Gastroesophageal sphincter (tissue), 4 donors: ENCODE measurements at regions not wholly inside any gene's neighbourhood (a gene's known extent, or its start where the extent isn't known, plus 50 kb on each side); places are given as distances from the start of the nearest gene placed in this dataset.

Experiments
- ATAC-seq: fragments of 150-250 bp; one replicate; pipeline ENCODE4 v1.9.1; 2016; ENCODE audit warnings: mild to moderate bottlenecking, moderate library complexity
- H3K27ac ChIP-seq, 4 donors: fragments of 200-600 bp; sonication (generic) in 3 of 4; 1 replicate in 3 of 4; 2 replicates in 1 of 4; pipeline ENCODE4 v1.5.1; 2016 to 2019
- H3K27me3 ChIP-seq: fragments of 200-600 bp; sonication (generic); one replicate; pipeline ENCODE4 v1.5.1; 2019
- H3K36me3 ChIP-seq, 2 donors: fragments of 200-600 bp; sonication (generic); one replicate each; pipeline ENCODE4 v1.5.1; 2019; ENCODE audit warnings: control low read depth in 1 of 2
- H3K4me1 ChIP-seq, 3 donors: fragments of 200-600 bp; sonication (generic); 1 replicate in 2 of 3; 2 replicates in 1 of 3; pipeline ENCODE4 v1.5.1; 2016 to 2019; ENCODE audit warnings: control low read depth in 2 of 3
- H3K4me3 ChIP-seq, 2 donors: fragments of 200-600 bp; sonication (generic); one replicate each; pipeline ENCODE4 v1.5.1; 2019; ENCODE audit warnings: mild to moderate bottlenecking in 1 of 2, moderate library complexity in 1 of 2
- H3K9me3 ChIP-seq, 3 donors: fragments of 200-600 bp; sonication (generic); one replicate each; pipeline ENCODE4 v1.5.1; 2017 to 2019; ENCODE audit warnings: control low read depth in 2 of 3
- CTCF ChIP-seq, 4 experiments: fragments of 200-600 bp in 2 of 4; fragments of 450-650 bp in 2 of 4; sonication (generic) in 1 of 4; IDR thresholded peaks; one replicate each; pipeline ENCODE4 v1.5.1; 2017 to 2019; ENCODE audit warnings: antibody characterized with exemption in 4 of 4, mild to moderate bottlenecking in 2 of 4, moderate library complexity in 2 of 4
- EP300 ChIP-seq: sonication (generic); formaldehyde crosslinking; IDR thresholded peaks from one replicate; pipeline ENCODE4 v1.6.1; 2017; ENCODE audit warnings: antibody characterized with exemption, mild to moderate bottlenecking
- POLR2A ChIP-seq, 2 donors: fragments of 450-650 bp; IDR thresholded peaks; one replicate each; pipeline ENCODE4 v1.6.1; 2017; ENCODE audit warnings: antibody characterized with exemption in 2 of 2, mild to moderate bottlenecking in 2 of 2, moderate library complexity in 1 of 2
- POLR2AphosphoS5 ChIP-seq: sonication (generic); formaldehyde crosslinking; IDR thresholded peaks from one replicate; pipeline ENCODE4 v1.6.1; 2017; ENCODE audit warnings: antibody characterized with exemption
- WGBS, 2 donors: methylation state at CpG; one replicate each; pipeline ENCODE4 v1.1.5; 2018; ENCODE audit warnings: low coverage in 1 of 2; 5-methylcytosine and 5-hydroxymethylcytosine counted together

GRCh38 chr16:55929181-55929580 is 54.0 kb upstream of the CES5A start:
- ATAC-seq, result no peak
- Histone ChIP-seq H3K27ac (no peak overlapping the region), H3K9me3 (no peaks in the 10 kb centered on the region), H3K27me3 (no peaks in the 10 kb centered on the region), H3K4me3 (no peak overlapping the region), H3K4me1 (no peaks in the 10 kb centered on the region), H3K36me3 (no peaks in the 10 kb centered on the region)
- WGBS, 2 donors, result 52 to 61% methylated on average over 2 to 4 of the region's 8 CpGs
- TF ChIP-seq POLR2AphosphoS5 (no peak), CTCF (IDR thresholded peaks at IDR 0.05) (no peak), POLR2A (IDR thresholded peaks at IDR 0.05) (no peak), EP300 (no peak)

DNA sequence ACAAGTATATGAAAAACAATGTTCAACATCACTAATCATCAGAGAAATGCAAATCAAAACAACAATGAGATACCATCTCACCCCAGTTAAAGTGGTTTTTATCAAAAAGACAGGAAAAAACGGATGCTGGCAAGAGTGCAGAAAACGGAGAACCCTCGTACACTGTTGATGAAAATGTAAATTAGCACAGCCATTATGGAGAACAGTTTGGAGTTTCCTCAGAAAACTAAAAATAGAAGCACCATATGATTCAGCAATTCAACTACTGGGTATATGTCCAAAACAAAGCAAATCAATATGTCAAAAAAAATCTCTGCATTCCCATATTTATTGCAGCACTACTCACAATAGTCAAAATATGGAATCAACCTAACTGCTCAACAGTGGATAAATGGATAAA is 50.1 kb upstream of the CES5A start:
- H3K4me1 ChIP-seq, result no peaks in the 10 kb centered on the region
- WGBS, 2 donors, result 34 to 57% methylated on average over 3 of the region's 3 CpGs
- H3K27me3 ChIP-seq, result no peaks in the 10 kb centered on the region
- TF ChIP-seq CTCF (IDR thresholded peaks at IDR 0.05) (no peak), POLR2AphosphoS5 (no peak), EP300 (no peak), POLR2A (IDR thresholded peaks at IDR 0.05) (no peak)
- H3K27ac ChIP-seq, result no peak overlapping the region
- H3K36me3 ChIP-seq, result no peaks in the 10 kb centered on the region
- ATAC-seq, result no peak
- H3K4me3 ChIP-seq, result no peak overlapping the region
- no peaks in the 10 kb centered on the region for H3K9me3 ChIP-seq
